ENCODE measurements at regions not wholly inside any gene's neighbourhood (a gene's known extent, or its start where the extent isn't known, plus 50 kb on each side); places are given as distances from the start of the nearest gene placed in this dataset.

DNA sequence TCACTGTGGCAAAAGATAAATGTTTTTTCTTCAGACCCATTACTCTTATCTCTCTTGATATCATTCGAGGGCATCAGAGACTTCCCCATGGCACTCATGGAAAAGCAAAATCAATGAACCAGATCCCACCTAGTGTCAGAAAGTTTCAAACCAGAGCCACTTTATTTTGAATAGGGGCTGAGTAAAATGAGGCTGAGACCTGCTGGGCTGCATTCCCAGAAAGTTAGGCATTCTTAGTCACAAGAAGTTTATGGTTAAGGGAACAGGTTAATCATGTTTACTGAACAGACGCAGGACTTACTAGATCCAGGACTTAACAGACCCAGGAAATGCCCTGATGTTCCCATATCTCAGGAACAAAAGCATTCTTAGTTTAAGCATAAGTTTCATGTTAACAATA, 369.9 kb downstream of the BTBD3 start:
- no peak for DNase-seq (ENCODE audit: low read depth)
- TF ChIP-seq, protein P1, sequence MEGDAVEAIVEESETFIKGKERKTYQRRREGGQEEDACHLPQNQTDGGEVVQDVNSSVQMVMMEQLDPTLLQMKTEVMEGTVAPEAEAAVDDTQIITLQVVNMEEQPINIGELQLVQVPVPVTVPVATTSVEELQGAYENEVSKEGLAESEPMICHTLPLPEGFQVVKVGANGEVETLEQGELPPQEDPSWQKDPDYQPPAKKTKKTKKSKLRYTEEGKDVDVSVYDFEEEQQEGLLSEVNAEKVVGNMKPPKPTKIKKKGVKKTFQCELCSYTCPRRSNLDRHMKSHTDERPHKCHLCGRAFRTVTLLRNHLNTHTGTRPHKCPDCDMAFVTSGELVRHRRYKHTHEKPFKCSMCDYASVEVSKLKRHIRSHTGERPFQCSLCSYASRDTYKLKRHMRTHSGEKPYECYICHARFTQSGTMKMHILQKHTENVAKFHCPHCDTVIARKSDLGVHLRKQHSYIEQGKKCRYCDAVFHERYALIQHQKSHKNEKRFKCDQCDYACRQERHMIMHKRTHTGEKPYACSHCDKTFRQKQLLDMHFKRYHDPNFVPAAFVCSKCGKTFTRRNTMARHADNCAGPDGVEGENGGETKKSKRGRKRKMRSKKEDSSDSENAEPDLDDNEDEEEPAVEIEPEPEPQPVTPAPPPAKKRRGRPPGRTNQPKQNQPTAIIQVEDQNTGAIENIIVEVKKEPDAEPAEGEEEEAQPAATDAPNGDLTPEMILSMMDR (conservative IDR thresholded peaks at IDR 0.05; ENCODE audit: low read depth, low read length) = no peak
- H3K4me3 ChIP-seq (ENCODE audit: low read length) = no peak overlapping the region

DNA sequence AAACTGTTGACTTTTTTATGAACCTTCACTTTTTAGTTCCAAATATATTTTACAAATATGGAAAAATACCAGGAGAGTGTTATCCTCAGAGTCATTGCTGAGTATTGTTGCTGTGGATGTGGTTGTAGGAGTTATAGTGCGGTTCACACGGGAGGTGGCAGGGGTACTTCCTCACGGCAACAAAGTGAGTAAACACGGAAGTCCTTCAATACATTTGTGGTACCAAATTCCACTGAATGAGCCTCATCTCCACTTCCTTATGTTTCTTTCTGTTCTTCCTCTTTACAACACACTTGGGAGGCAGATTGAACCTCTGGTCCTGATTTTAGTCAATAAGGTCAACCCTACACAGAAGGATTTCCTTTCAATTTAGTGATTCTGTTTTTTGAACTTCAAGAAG, 371.8 kb downstream of the BTBD3 start:
- DNase-seq (ENCODE audit: low read depth) = no peak
- no peak overlapping the region for H3K4me3 ChIP-seq (ENCODE audit: low read length)
- TF ChIP-seq, protein P1 (conservative IDR thresholded peaks at IDR 0.05; ENCODE audit: low read depth, low read length) = no peak

DNA sequence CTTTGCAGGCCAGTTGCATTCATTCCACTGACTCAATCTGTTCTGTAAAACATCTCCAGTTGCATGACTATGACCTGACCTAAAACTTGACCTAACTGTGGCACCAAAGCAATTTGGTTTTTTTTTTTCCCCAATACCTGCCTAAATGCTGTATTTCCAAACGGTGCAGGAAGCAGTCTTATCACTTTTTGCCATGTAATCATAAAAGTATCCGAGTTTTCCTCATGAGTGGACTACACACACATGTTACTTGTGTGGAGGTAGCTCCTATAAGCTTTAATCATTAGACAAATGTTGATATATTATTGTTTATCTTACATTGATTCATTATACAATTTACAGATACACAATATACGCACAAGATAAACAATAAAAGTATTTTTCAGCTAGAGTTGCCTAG, 373.7 kb downstream of the BTBD3 start:
- TF ChIP-seq, protein P1 (conservative IDR thresholded peaks at IDR 0.05; ENCODE audit: low read depth, low read length) = no peak
- H3K4me3 ChIP-seq (ENCODE audit: low read length) = no peak overlapping the region
- no peak for DNase-seq (ENCODE audit: low read depth)

DNA sequence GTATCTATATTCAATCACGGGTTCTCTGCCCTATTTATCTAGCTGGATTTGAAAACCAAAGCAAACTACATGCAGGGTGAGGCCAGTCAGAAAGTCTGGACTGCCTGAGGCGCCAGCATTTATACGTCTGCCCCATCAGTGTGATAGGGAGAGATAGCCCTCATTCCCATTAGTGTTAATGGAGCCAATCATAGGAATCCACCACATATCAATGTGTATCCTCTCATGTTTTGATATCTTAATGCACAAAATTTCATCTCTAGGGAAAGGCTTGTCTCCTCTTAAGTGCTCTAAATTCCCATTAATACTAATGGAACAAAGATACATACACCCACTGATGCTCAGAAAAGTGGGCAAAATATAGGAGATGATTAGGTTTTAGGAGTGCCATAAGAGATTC, 376.2 kb downstream of the BTBD3 start:
- H3K4me3 ChIP-seq (ENCODE audit: low read length) = no peak overlapping the region
- no peak for DNase-seq (ENCODE audit: low read depth)
- TF ChIP-seq, protein P1 (conservative IDR thresholded peaks at IDR 0.05; ENCODE audit: low read depth, low read length) = no peak

DNA sequence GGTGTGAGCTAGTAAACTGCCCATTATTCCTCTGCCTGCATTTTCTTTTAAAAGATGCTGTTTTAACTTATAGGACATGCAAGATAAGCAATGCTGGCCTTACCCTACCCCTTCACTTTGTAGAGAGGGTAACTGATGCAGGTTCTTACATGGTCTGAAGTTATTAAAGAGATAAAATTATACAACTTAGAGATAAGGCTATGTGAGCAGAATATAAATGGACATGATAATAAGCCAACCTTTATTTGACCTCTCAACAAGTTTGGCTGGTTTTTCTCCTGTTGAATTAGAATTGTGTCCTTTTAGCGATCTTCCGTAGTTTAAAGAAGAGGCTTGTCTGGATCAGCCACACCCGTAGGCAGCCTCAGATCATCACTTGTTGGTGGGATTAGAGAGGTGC, 377.0 kb downstream of the BTBD3 start:
- DNase-seq (ENCODE audit: low read depth) = no peak
- TF ChIP-seq, protein P1 (conservative IDR thresholded peaks at IDR 0.05; ENCODE audit: low read depth, low read length) = no peak
- no peak overlapping the region for H3K4me3 ChIP-seq (ENCODE audit: low read length)

DNA sequence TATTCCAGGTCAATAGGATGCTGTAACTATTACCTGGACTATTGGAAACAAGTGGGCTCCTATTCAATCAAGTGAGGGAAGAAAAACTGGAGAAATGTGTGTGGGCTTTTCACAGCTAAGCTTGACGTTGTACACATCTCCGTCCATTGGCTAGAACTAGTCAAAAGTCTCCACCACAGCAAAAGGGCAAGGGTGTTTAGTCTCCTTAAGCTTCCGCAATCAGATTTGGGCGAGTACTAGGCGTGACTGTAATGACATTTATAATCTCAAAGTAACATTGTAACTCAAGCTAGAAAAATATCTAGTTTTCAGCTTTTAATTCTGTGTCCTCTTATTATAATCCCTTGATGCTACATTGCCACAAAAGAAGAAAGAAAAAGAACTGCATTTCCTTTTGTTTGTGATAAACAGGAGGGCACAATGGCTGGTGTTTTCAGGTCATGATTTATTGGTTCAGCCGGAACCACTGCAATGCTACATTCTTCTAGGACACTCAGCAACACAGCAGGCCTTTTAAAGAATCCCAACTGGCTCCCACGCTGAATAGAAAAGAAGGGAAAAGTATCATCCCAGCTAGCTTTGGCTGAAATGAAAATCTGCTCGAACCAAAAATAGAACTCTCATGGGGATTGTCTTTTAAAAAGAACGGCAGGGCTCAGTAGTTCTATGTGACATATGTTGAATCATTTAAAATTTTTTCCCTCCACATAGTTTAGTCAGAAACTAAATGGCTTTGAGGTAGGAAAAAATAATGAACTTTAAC, 387.7 kb downstream of the BTBD3 start:
- DNase-seq (ENCODE audit: low read depth) = no peak
- no peak overlapping the region for H3K4me3 ChIP-seq (ENCODE audit: low read length)
- TF ChIP-seq, protein P1 (conservative IDR thresholded peaks at IDR 0.05; ENCODE audit: low read depth, low read length) = no peak

DNA sequence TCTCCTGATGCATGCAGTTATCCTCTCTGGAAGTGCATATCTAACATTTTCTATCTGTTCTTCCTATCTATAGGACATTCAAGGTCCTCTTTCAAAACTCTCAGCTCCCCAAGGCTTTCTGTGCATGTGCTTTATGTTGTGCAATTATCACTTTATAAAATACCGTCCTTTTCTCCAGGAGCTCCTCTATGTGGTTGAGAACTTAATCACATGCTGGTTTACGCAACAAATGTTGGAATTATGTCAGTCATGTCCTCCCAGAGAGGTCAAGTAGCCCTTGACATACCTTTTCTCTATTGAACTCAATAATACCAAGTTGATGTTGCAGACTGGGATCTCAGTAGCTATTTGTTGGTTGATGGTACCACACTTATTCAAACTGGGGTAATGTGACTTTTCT, 388.4 kb downstream of the BTBD3 start:
- H3K4me3 ChIP-seq (ENCODE audit: low read length) = no peak overlapping the region
- TF ChIP-seq, protein P1 (conservative IDR thresholded peaks at IDR 0.05; ENCODE audit: low read depth, low read length) = no peak
- no peak for DNase-seq (ENCODE audit: low read depth)
